HepG2 (cell line): ENCODE measurements at regions not wholly inside any gene's neighbourhood (a gene's known extent, or its start where the extent isn't known, plus 50 kb on each side); places are given as distances from the start of the nearest gene placed in this dataset.
A peak's percentile ranks its signal among the peaks of the same experiment; 100 is the strongest.

Source experiments
- ATAD3A ChIP-seq: sonication (generic); formaldehyde crosslinking; IDR thresholded peaks from 2 replicates; pipeline ENCODE4 v1.4.0; 2020; ENCODE audit warnings: missing genetic modification reagents
- CENPT ChIP-seq: sonication (generic); formaldehyde crosslinking; IDR thresholded peaks from 2 replicates; pipeline ENCODE4 v1.8.0; 2022; ENCODE audit warnings: low read depth, mild to moderate bottlenecking, moderate library complexity, missing genetic modification reagents
- CSRNP2 ChIP-seq: sonication (generic); formaldehyde crosslinking; conservative IDR thresholded peaks from 2 replicates; pipeline ENCODE4 v1.8.0; 2022; ENCODE audit warnings: low read depth, missing genetic modification reagents
- EP300 ChIP-seq, 3 experiments: sonication (generic) in 1 of 3; formaldehyde crosslinking in 1 of 3; IDR thresholded peaks; 2 replicates each; pipeline versions ENCODE4 v1.5.1 to v1.6.1; 2011 to 2020; ENCODE audit warnings: low read depth in 2 of 3, low read length in 2 of 3, borderline replicate concordance in 1 of 3, improper control_type of control experiment in 1 of 3, mild to moderate bottlenecking in 1 of 3, missing genetic modification reagents in 1 of 3, moderate library complexity in 1 of 3
- GLI4 ChIP-seq: sonication (generic); formaldehyde crosslinking; IDR thresholded peaks from 2 replicates; pipeline ENCODE4 v1.5.1; 2020; ENCODE audit warnings: missing genetic modification reagents, mild to moderate bottlenecking, moderate library complexity, borderline replicate concordance
- HDAC2 ChIP-seq: sonication (generic); formaldehyde crosslinking; IDR thresholded peaks from 2 replicates; pipeline ENCODE4 v1.4.0; 2020; ENCODE audit warnings: missing genetic modification reagents
- MEIS2 ChIP-seq: sonication (generic); formaldehyde crosslinking; IDR thresholded peaks from 2 replicates; pipeline ENCODE4 v1.9.0; 2021; ENCODE audit warnings: mild to moderate bottlenecking, missing genetic modification reagents
- NCOA5 ChIP-seq: sonication (generic); formaldehyde crosslinking; IDR thresholded peaks from 2 replicates; pipeline ENCODE4 v1.4.0; 2020; ENCODE audit warnings: missing genetic modification reagents
- RFXANK ChIP-seq: IDR thresholded peaks from 2 replicates; pipeline ENCODE4 v1.6.1; 2016
- SIN3B ChIP-seq: fragments of 150-350 bp; IDR thresholded peaks from 2 replicates; pipeline ENCODE4 v1.6.1; 2014; ENCODE audit warnings: low read length
- SRY ChIP-seq: sonication (generic); formaldehyde crosslinking; IDR thresholded peaks from 2 replicates; pipeline ENCODE4 v1.8.0; 2022; ENCODE audit warnings: mild to moderate bottlenecking, missing genetic modification reagents
- YEATS2 ChIP-seq: sonication (generic); formaldehyde crosslinking; IDR thresholded peaks from 2 replicates; pipeline ENCODE4 v1.4.0; 2020; ENCODE audit warnings: missing genetic modification reagents, borderline replicate concordance
- ZNF317 ChIP-seq: sonication (generic); formaldehyde crosslinking; IDR thresholded peaks from 2 replicates; pipeline ENCODE4 v1.5.0; 2020; ENCODE audit warnings: mild to moderate bottlenecking, missing genetic modification reagents
- ZNF383 ChIP-seq: sonication (generic); formaldehyde crosslinking; IDR thresholded peaks from 2 replicates; pipeline ENCODE4 v1.4.0; 2020; ENCODE audit warnings: missing genetic modification reagents, mild to moderate bottlenecking, borderline replicate concordance
- ZNF513 ChIP-seq: sonication (generic); formaldehyde crosslinking; conservative IDR thresholded peaks from 2 replicates; pipeline ENCODE4 v1.5.0; 2020; ENCODE audit warnings: missing genetic modification reagents
- ZNF549 ChIP-seq: sonication (generic); formaldehyde crosslinking; IDR thresholded peaks from 2 replicates; pipeline ENCODE4 v1.5.0; 2020; ENCODE audit warnings: missing genetic modification reagents
- ZNF607 ChIP-seq: sonication (generic); formaldehyde crosslinking; IDR thresholded peaks from 2 replicates; pipeline ENCODE4 v1.5.1; 2020; ENCODE audit warnings: missing genetic modification reagents, mild to moderate bottlenecking, borderline replicate concordance
- ZNF761 ChIP-seq: sonication (generic); formaldehyde crosslinking; conservative IDR thresholded peaks from 2 replicates; pipeline ENCODE4 v1.4.0; 2020; ENCODE audit warnings: mild to moderate bottlenecking, missing genetic modification reagents
- ZNF878 ChIP-seq: sonication (generic); formaldehyde crosslinking; IDR thresholded peaks from 2 replicates; pipeline ENCODE4 v1.8.1; 2023; ENCODE audit warnings: mild to moderate bottlenecking, missing genetic modification reagents, moderate library complexity
- ZSCAN22 ChIP-seq: sonication (generic); formaldehyde crosslinking; IDR thresholded peaks from 2 replicates; pipeline ENCODE4 v1.4.0; 2020; ENCODE audit warnings: mild to moderate bottlenecking, missing genetic modification reagents
- ZSCAN5A ChIP-seq: sonication (generic); formaldehyde crosslinking; IDR thresholded peaks from 2 replicates; pipeline ENCODE4 v1.8.0; 2022; ENCODE audit warnings: mild to moderate bottlenecking, missing genetic modification reagents, borderline replicate concordance

- no peak for TF ChIP-seq GLI4 (CRISPR knock-in tag)
- TF ChIP-seq ZNF317 (CRISPR knock-in tag): peak; percentile 78; the same call in 1 of the 2 replicates
- no peak for TF ChIP-seq SIN3B
- no peak for TF ChIP-seq CSRNP2
- TF ChIP-seq ZNF549 (CRISPR knock-in tag): no peak
- no peak for TF ChIP-seq ZNF513 (CRISPR knock-in tag)
- no peak for TF ChIP-seq CENPT (CRISPR knock-in tag)
- TF ChIP-seq ZSCAN5A (CRISPR knock-in tag): no peak
- no peak for TF ChIP-seq ZNF878 (CRISPR knock-in tag)
- TF ChIP-seq ZNF607 (CRISPR knock-in tag): no peak
- TF ChIP-seq ZNF383: no peak
- TF ChIP-seq ZNF761 (CRISPR knock-in tag): no peak
- 0 out of 2 replicates have a peak, but pooled peaks have one; percentile 4 for TF ChIP-seq MEIS2 (CRISPR knock-in tag)
- peak in 1 of 2 experiments; percentile 28; a peak in 1 of 4 replicates for TF ChIP-seq EP300 (IDR thresholded peaks at IDR 0.05; ENCODE audit: low read depth in 2 of 2, low read length in 2 of 2)
- TF ChIP-seq EP300 (CRISPR knock-in tag; IDR thresholded peaks at IDR 0.05; ENCODE audit: borderline replicate concordance): peak; percentile 25; the same call in 1 of the 2 replicates
- TF ChIP-seq HDAC2 (CRISPR knock-in tag): peak; percentile 43; the same call in 1 of the 2 replicates
- no peak for TF ChIP-seq SRY (CRISPR knock-in tag)
- TF ChIP-seq RFXANK (CRISPR knock-in tag): no peak
- TF ChIP-seq ZSCAN22 (CRISPR knock-in tag): no peak
- TF ChIP-seq YEATS2 (CRISPR knock-in tag): no peak
- TF ChIP-seq ATAD3A (CRISPR knock-in tag): no peak
- TF ChIP-seq NCOA5 (CRISPR knock-in tag): no peak
Measured at GRCh38 chr13:40336228-40337221, 329.9 kb downstream of the FOXO1 start (continued).
